Fibroblast of skin of abdomen (primary cell): ENCODE measurements at regions not wholly inside any gene's neighbourhood (a gene's known extent, or its start where the extent isn't known, plus 50 kb on each side); places are given as distances from the start of the nearest gene placed in this dataset.

Source experiments
- DNase-seq: peaks from one replicate; pipeline ENCODE4 v3.0.0-alpha.2; 2013

DNA sequence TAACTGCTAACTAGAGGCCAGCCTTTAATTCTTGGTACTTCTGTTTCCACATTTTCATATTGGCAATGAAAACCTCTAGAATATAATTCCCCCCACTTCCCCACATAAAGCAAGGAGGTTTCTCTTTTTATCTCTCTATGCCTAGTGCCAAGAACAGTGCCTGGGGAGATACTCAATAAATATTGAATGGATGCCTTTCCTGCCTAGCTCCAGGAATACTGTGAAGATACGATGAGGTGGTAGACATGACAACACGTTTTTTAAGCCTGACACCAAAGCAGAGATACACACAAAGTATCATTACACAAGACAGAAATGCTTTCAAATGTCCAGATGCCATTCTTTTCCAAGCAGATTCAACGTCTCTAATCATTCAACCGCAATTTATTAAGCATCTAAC, 535.5 kb downstream of the XIRP2 start:
- DNase-seq = no peak

- peak; percentile 37 for DNase-seq
Observed at GRCh38 chr2:167420211-167420610, 531.9 kb downstream of the XIRP2 start.

DNA sequence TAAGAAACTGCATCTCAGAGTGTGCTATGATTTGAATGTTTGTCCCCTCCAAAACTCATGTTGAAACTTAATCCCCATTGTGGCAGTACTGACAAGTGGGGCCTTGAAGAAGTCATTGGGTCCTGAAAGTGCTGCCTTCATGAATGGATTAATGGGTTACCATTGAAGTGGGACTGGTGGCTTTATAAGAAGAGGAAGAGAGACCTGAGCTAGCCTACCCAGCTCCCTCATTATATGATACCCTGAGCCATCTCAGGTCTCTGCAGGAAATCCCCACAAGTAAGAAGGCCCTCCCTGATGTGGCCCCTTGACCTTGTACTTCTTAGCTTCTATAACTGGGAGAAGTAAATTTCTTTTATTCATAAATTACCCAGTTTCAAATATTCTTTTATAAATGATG, 526.8 kb downstream of the XIRP2 start:
- no peak for DNase-seq

GRCh38 chr2:167411367-167411766, 523.1 kb downstream of the XIRP2 start:
- no peak for DNase-seq

GRCh38 chr2:167406558-167406957, 518.3 kb downstream of the XIRP2 start:
- peak; percentile 77 for DNase-seq

DNA sequence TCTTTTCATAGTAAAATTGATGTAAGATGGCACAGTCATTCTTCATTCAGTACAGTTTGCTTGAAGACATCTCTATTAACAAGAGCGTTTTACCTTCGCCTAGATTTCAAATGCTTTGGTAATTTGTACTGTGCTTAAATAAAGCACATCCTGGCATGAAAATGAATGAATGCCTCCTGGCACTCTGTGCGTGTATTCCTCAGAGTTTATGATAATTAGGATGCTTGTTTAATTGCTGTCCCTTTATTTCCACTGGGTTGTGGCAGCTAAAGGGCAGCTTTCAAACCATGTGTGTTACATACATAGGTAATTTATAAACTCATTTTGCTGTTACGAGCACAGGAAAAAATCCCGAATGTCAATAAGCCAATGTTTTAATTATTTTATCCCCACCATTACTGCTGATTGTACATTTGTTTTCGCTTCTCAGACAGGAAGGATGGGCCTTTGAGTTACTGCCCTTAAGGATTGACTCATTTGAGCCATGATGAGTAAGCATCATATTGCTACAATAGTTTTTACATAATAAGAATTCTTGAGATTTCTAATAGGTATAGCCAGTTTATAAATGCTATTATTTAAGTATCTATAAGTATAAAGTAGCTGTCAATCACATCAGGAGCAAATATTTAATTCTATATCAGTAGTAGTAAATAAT, 516.5 kb downstream of the XIRP2 start:
- peak; percentile 45 for DNase-seq

GRCh38 chr2:167401309-167401708, 513.0 kb downstream of the XIRP2 start:
- DNase-seq = no peak

DNA sequence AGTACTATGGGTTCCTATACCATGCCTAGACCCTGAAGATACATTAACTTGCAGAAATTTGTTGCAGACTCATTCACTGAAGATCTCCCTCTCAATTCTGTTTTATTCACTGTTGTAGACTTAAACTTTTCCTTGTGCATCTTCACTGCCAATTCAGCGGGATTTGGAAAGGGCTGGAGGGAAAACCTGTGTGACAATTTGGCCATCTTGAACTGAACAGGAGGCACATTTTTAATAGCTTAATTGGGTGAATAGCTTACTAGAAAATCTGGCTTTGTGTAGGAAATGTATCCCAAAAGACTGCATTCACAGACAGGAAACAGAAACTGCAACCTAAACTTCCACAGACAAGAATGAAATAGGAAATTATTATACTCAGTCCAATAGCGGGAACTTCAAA, 512.3 kb downstream of the XIRP2 start:
- DNase-seq = no peak

- DNase-seq = no peak
Observed at GRCh38 chr2:167398873-167399272, 510.6 kb downstream of the XIRP2 start.

- DNase-seq = no peak
Observed at GRCh38 chr2:167388901-167389300, 500.6 kb downstream of the XIRP2 start.

DNA sequence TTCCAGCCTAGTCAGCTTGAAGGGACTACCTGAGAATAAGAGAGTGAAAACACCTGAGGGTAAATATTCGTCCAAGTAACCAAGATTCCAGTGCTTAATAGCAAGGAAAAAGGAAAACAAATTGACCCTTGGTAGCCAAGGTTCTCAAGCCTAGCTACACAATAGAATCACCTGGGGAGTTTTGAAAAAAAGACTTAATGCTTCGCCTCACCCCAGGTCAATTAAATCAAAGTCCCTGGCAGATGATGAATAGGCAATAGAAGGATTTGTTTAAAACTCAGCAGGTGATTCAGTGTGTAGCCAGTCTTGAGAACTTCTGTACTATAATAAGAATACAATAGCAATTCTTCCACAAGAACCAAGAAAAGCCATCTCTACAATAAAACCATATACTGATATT, 500.2 kb downstream of the XIRP2 start:
- DNase-seq = no peak

GRCh38 chr2:167386694-167387093, 498.4 kb downstream of the XIRP2 start:
- no peak for DNase-seq

- DNase-seq = no peak
Observed at GRCh38 chr2:167383610-167384194, 495.4 kb downstream of the XIRP2 start.

- no peak for DNase-seq
Observed at GRCh38 chr2:167381349-167381748, 493.1 kb downstream of the XIRP2 start.

- no peak for DNase-seq
Observed at GRCh38 chr2:167380555-167380954, 492.3 kb downstream of the XIRP2 start.

GRCh38 chr2:167380094-167380493, 491.8 kb downstream of the XIRP2 start:
- no peak for DNase-seq

GRCh38 chr2:167369083-167369482, 480.8 kb downstream of the XIRP2 start:
- no peak for DNase-seq

DNA sequence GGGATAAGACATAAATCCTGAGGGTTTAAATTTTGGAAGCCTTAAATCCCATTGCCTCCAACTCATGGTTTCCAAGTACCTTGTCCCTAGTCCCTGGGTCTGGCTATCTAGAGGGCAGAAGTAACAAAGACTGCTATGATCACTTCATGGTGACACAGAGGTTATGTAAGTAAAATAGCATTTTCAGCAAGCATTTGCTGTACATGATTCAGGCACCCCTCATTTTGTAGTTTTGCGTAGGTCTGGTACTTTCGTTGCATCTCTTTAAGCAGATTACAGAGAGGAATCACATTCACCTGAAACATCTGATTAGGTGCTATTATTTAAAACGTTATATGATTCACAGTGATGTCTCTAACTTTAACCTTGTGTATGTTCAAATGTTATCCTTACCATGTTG, 480.1 kb downstream of the XIRP2 start:
- no peak for DNase-seq

GRCh38 chr2:167365216-167365615, 476.9 kb downstream of the XIRP2 start:
- DNase-seq = no peak

DNA sequence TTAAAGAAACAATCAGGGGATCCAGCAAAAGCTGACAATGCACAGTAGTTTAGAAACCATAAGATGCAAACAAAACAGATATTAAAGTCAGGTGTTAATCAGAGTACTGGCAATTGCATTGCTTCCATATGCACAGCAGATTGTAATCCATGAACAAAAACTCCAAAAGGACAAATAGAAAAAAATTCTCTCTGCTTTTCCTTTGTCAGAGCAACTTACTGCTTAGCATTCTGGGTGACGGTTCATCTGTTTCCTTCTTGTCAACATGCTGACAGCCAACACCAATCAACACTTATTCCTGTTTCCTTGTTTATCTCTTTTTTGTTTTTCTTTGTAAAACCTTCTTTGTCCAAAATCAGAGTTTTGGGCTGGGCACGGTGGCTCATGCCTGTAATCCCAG, 473.1 kb downstream of the XIRP2 start:
- no peak for DNase-seq

- DNase-seq = no peak
Observed at GRCh38 chr2:167355821-167356220, 467.5 kb downstream of the XIRP2 start.

DNA sequence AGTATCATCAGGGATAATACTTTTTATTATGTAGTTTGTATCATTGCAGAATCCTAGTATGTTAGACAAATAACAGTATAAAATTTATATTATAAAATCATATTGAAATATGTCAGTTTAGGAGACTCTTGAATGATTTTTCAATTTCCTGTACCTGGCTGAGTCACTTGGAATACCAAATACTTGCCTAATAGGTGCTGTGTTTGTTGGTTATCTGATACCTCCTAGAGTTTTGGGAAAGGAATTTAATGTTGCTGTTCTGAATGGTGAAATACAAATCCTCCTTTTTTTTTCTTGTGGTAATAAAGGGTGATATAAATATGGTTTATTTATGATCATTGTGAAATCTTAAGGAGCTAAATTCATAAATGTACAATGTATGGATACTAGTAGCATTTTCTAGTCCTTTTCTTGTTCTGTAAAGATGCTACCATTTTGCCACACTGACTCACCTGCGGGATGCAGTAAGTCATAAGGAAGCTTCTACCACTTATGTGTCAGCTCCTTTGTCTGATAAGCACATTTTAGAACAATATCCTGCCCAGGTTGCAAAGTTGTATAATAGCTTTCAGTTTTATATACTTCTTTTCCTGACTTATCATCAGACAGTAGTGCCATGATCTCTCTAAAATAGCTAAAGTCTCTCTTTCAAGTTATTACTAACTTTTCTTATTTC, 465.5 kb downstream of the XIRP2 start:
- no peak for DNase-seq

GRCh38 chr2:167345559-167345958, 457.3 kb downstream of the XIRP2 start:
- no peak for DNase-seq

DNA sequence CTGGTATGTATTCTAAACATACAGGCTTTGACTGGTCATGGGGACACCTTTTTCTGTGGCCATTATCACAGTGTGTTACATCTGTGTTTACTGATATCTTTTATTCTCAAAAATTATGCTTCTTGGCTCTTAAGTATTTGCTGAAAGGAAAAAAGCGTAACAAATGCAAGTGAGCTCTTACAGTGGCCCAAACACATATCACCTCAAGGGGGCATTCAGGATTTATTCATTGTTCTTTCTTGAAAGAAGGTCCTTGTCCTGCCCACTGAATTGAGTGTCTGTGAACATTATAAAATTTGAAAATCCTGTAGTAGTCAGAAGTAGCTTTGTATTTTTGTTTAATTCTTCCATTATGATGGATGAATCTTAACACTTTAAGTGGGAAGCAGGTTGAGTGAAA, 454.5 kb downstream of the XIRP2 start:
- DNase-seq = no peak
